ENCODE measurements at regions not wholly inside any gene's neighbourhood (a gene's known extent, or its start where the extent isn't known, plus 50 kb on each side); places are given as distances from the start of the nearest gene placed in this dataset.

DNA sequence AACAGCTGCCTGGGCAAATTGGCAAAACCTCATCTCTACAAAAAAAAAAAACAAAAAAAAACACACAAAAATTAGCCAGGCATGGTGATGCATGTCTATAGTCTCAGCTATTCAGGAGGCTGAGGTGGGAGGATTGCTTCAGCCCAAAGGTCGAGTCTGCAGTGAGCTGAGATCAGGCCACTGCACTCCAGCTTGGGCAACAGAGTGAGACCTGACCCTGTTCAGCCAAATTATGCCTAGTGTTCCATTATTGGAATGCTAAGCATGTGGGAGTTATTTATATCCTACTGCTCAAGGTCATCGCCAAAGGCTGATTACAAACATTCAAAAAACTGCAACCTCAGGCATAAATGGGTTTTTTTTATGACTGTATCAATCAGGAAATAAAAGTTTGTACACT, 1251.0 kb upstream of the PCDH9 start:
- TF ChIP-seq, protein P1, sequence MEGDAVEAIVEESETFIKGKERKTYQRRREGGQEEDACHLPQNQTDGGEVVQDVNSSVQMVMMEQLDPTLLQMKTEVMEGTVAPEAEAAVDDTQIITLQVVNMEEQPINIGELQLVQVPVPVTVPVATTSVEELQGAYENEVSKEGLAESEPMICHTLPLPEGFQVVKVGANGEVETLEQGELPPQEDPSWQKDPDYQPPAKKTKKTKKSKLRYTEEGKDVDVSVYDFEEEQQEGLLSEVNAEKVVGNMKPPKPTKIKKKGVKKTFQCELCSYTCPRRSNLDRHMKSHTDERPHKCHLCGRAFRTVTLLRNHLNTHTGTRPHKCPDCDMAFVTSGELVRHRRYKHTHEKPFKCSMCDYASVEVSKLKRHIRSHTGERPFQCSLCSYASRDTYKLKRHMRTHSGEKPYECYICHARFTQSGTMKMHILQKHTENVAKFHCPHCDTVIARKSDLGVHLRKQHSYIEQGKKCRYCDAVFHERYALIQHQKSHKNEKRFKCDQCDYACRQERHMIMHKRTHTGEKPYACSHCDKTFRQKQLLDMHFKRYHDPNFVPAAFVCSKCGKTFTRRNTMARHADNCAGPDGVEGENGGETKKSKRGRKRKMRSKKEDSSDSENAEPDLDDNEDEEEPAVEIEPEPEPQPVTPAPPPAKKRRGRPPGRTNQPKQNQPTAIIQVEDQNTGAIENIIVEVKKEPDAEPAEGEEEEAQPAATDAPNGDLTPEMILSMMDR (IDR thresholded peaks at IDR 0.05): no peak
- no peak for TF ChIP-seq POLR2A (IDR thresholded peaks at IDR 0.05)
